Neural cell (in vitro differentiated cells): ENCODE measurements at regions not wholly inside any gene's neighbourhood (a gene's known extent, or its start where the extent isn't known, plus 50 kb on each side); places are given as distances from the start of the nearest gene placed in this dataset.
A peak's percentile ranks its signal among the peaks of the same experiment; 100 is the strongest.

ENCODE experiments used
- H2AFZ ChIP-seq: fragments of 200-600, 300-800 bp; sonication (generic), shearing (Covaris generic); 2 replicates; pipeline ENCODE4 v1.6.0; 2014; ENCODE audit warnings: low read depth, mild to moderate bottlenecking, antibody characterized with exemption, low read length, moderate library complexity
- H3F3A ChIP-seq: fragments of 200-600 bp; shearing (Covaris generic); 2 replicates; pipeline ENCODE4 v1.6.1; 2016; ENCODE audit warnings: mild to moderate bottlenecking, moderate library complexity, mixed read lengths, antibody characterized with exemption, low read length; ENCODE audit not compliant: insufficient read depth, poor library complexity, severe bottlenecking
- H3K27ac ChIP-seq: fragments of 200-600, 300-800 bp; sonication (generic), shearing (Covaris generic); 2 replicates; pipeline ENCODE4 v1.5.1; 2014; ENCODE audit warnings: mild to moderate bottlenecking, low read length, moderate library complexity
- H3K27me3 ChIP-seq: fragments of 300-800, 200-600 bp; sonication (generic), shearing (Covaris generic); 2 replicates; pipeline ENCODE4 v1.6.0; 2014; ENCODE audit warnings: mild to moderate bottlenecking, low read depth, low read length, moderate library complexity; ENCODE audit not compliant: insufficient read depth
- H3K36me3 ChIP-seq: fragments of 300-800, 200-600 bp; sonication (generic), shearing (Covaris generic); 2 replicates; pipeline ENCODE4 v1.5.1; 2014; ENCODE audit warnings: mild to moderate bottlenecking, antibody characterized with exemption, low read length, moderate library complexity; ENCODE audit not compliant: insufficient read depth
- H3K4me2 ChIP-seq: fragments of 300-800, 200-600 bp; sonication (generic), shearing (Covaris generic); 2 replicates; pipeline ENCODE4 v1.6.0; 2014; ENCODE audit warnings: mild to moderate bottlenecking, low read length
- H3K4me3 ChIP-seq: fragments of 300-800, 200-600 bp; sonication (generic), shearing (Covaris generic); 2 replicates; pipeline ENCODE4 v1.5.1; 2014; ENCODE audit warnings: mild to moderate bottlenecking, low read length, moderate library complexity
- H3K79me2 ChIP-seq: fragments of 200-600 bp; shearing (Covaris generic); replicated peaks from 2 replicates; pipeline ENCODE4 v1.6.0; 2014; ENCODE audit warnings: mild to moderate bottlenecking, low read length, moderate library complexity; ENCODE audit not compliant: insufficient read depth
- H3K9ac ChIP-seq: fragments of 300-800, 200-600 bp; sonication (generic), shearing (Covaris generic); 2 replicates; pipeline ENCODE4 v1.6.1; 2016; ENCODE audit warnings: mild to moderate bottlenecking, low read length, mixed read lengths
- H3K9me2 ChIP-seq: fragments of 200-600 bp; shearing (Covaris generic); 2 replicates; pipeline ENCODE4 v1.6.1; 2016; ENCODE audit warnings: mild to moderate bottlenecking, low read length, mixed read lengths; ENCODE audit not compliant: insufficient read depth
- H3K9me3 ChIP-seq: fragments of 200-600, 300-800 bp; sonication (generic), shearing (Covaris generic); 2 replicates; pipeline ENCODE4 v1.6.1; 2016; ENCODE audit warnings: mild to moderate bottlenecking, mixed run types, low read length, moderate library complexity, mixed read lengths
- H4K20me1 ChIP-seq: fragments of 200-600 bp; shearing (Covaris generic); 2 replicates; pipeline ENCODE4 v1.6.1; 2016; ENCODE audit warnings: mild to moderate bottlenecking, mixed run types; ENCODE audit not compliant: insufficient read depth
- CTCF ChIP-seq: fragments of 450-650 bp; IDR thresholded peaks from 2 replicates; pipeline ENCODE4 v1.5.1; 2014; ENCODE audit warnings: antibody characterized with exemption, mild to moderate bottlenecking, moderate library complexity; ENCODE audit not compliant: poor library complexity, severe bottlenecking
- EP300 ChIP-seq: fragments of 450-650 bp; conservative IDR thresholded peaks from 2 replicates; pipeline ENCODE4 v1.6.1; 2014; ENCODE audit warnings: antibody characterized with exemption, mild to moderate bottlenecking, moderate library complexity; ENCODE audit not compliant: poor library complexity, severe bottlenecking
- EZH2 ChIP-seq: fragments of 200-600, 300-800 bp; shearing (Covaris generic), sonication (generic); IDR thresholded peaks from 2 replicates; pipeline ENCODE4 v1.6.1; 2014; ENCODE audit warnings: antibody characterized with exemption, low read length, borderline replicate concordance, mild to moderate bottlenecking; ENCODE audit not compliant: insufficient read depth, poor library complexity, severe bottlenecking
- MXI1 ChIP-seq: fragments of 450-650 bp; conservative IDR thresholded peaks from 2 replicates; pipeline ENCODE4 v1.6.1; 2014; ENCODE audit warnings: antibody characterized with exemption, mild to moderate bottlenecking; ENCODE audit not compliant: poor library complexity, severe bottlenecking
- POLR2AphosphoS5 ChIP-seq: IDR thresholded peaks from 2 replicates; pipeline ENCODE4 v1.6.1; 2012
- RAD21 ChIP-seq: fragments of 450-650 bp; conservative IDR thresholded peaks from 2 replicates; pipeline ENCODE4 v1.6.1; 2014; ENCODE audit warnings: antibody characterized with exemption, mild to moderate bottlenecking, moderate library complexity
- REST ChIP-seq: IDR thresholded peaks from 2 replicates; pipeline ENCODE4 v1.6.1; 2012; ENCODE audit warnings: borderline replicate concordance
- SMC3 ChIP-seq: fragments of 450-650 bp; conservative IDR thresholded peaks from 2 replicates; pipeline ENCODE4 v1.6.1; 2014; ENCODE audit warnings: antibody characterized with exemption, mild to moderate bottlenecking, moderate library complexity; ENCODE audit not compliant: poor library complexity
- TAF1 ChIP-seq: IDR thresholded peaks from 2 replicates; pipeline ENCODE4 v1.6.1; 2012; ENCODE audit warnings: low read depth

GRCh38 chr4:157978680-157979361 is 194.0 kb downstream of the GASK1B start:
- peak overlapping the region; percentile 52 for H2AFZ ChIP-seq
- TF ChIP-seq REST: no peak
- TF ChIP-seq MXI1: no peak
- TF ChIP-seq CTCF: peak; percentile 95
- peak; percentile 98 for TF ChIP-seq RAD21
- peak; percentile 95 for TF ChIP-seq SMC3
- TF ChIP-seq POLR2AphosphoS5: no peak
- peak; percentile 40 for TF ChIP-seq EP300
- peak overlapping the region; percentile 38 for H3K9ac ChIP-seq
- no peaks in the 10 kb centered on the region for H3F3A ChIP-seq
- peak overlapping the region; percentile 26 for H3K4me2 ChIP-seq
- H3K4me3 ChIP-seq: no peak overlapping the region
- no peaks in the 10 kb centered on the region for H3K9me2 ChIP-seq
- H3K27ac ChIP-seq: peak overlapping the region; percentile 40
- no peaks in the 10 kb centered on the region for H4K20me1 ChIP-seq
- no peaks in the 10 kb centered on the region for H3K9me3 ChIP-seq
- H3K27me3 ChIP-seq: no peaks in the 10 kb centered on the region
- H3K36me3 ChIP-seq: no peaks in the 10 kb centered on the region
- H3K79me2 ChIP-seq: no peaks in the 10 kb centered on the region

GRCh38 chr4:157977086-157977485 is 195.7 kb downstream of the GASK1B start:
- Histone ChIP-seq H3K79me2 (no peaks in the 10 kb centered on the region), H3K4me2 (no peak overlapping the region), H3K36me3 (no peaks in the 10 kb centered on the region), H3K9me3 (no peaks in the 10 kb centered on the region), H3K27me3 (no peaks in the 10 kb centered on the region), H3K27ac (no peak overlapping the region), H3K4me3 (no peak overlapping the region), H3F3A (no peaks in the 10 kb centered on the region), H3K9ac (no peak overlapping the region), H3K9me2 (no peaks in the 10 kb centered on the region), H2AFZ (no peak overlapping the region), H4K20me1 (no peaks in the 10 kb centered on the region)
- TF ChIP-seq REST (no peak), POLR2AphosphoS5 (no peak), SMC3 (no peak), MXI1 (no peak), TAF1 (no peak), EZH2 (no peak), EP300 (no peak)
